Colonic mucosa (tissue), 4 donors: ENCODE measurements at regions not wholly inside any gene's neighbourhood (a gene's known extent, or its start where the extent isn't known, plus 50 kb on each side); places are given as distances from the start of the nearest gene placed in this dataset.

Experiments used
- DNase-seq: peaks from one replicate; pipeline ENCODE4 v3.0.0-alpha.2; 2020
- H3K27ac ChIP-seq: fragments of 200-600 bp; one replicate; pipeline ENCODE4 v1.8.0; 2021
- H3K27me3 ChIP-seq: fragments of 200-600 bp; one replicate; pipeline ENCODE4 v1.8.0; 2021
- H3K36me3 ChIP-seq: fragments of 200-600 bp; one replicate; pipeline ENCODE4 v1.8.0; 2021
- H3K4me1 ChIP-seq: fragments of 200-600 bp; one replicate; pipeline ENCODE4 v1.8.0; 2021; ENCODE audit warnings: mild to moderate bottlenecking
- H3K4me3 ChIP-seq: fragments of 200-600 bp; one replicate; pipeline ENCODE4 v1.8.0; 2021
- H3K9ac ChIP-seq, 2 donors: one replicate each; pipeline ENCODE4 v1.7.0; 2013; ENCODE audit warnings: control low read depth in 2 of 2, low read depth in 2 of 2, low read length in 2 of 2
- H3K9me3 ChIP-seq: fragments of 200-600 bp; one replicate; pipeline ENCODE4 v1.8.0; 2021
- intact Hi-C: fragments of 100-400 bp; cut with DNase I; formaldehyde crosslinking; loops from one replicate; pipeline ENCODE4 v1.14.1; 2022
- TF ChIP-seq, protein P1 (sequence below): fragments of 200-600 bp; IDR thresholded peaks from one replicate; pipeline ENCODE4 v1.8.0; 2022; ENCODE audit warnings: antibody characterized with exemption, mild to moderate bottlenecking
- donor health status: healthy.
- donor health status: DM: no; HTN: no; CAD: no.
- donor health status: DM: no; HTN: no; CAD: no.

DNA sequence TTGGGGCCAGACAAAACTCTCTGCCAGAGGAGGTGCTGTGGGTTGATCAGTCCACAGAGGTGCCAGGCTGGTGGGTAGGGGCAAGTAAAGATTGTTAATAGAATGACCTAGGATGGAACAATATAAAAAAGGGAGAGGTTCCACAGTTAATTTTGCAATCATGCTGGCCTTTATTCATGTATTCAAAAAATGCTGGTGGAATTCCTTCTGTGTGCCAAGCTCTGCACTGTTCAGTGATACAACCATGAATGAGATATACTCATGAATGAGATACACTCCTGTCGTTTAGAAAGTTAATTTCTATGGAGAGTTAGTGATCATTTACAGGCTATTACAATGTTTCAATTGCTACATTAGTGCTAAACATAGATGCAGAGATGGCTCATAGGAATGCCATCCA lies 252.6 kb upstream of the RMST start:
- Histone ChIP-seq H3K9me3 (no peaks in the 10 kb centered on the region), H3K4me3 (no peak overlapping the region), H3K4me1 (no peaks in the 10 kb centered on the region), H3K9ac (no peak overlapping the region), H3K36me3 (no peaks in the 10 kb centered on the region), H3K27ac (no peak overlapping the region), H3K27me3 (no peaks in the 10 kb centered on the region)
- intact Hi-C loops: no loop called here
- TF ChIP-seq, protein P1, sequence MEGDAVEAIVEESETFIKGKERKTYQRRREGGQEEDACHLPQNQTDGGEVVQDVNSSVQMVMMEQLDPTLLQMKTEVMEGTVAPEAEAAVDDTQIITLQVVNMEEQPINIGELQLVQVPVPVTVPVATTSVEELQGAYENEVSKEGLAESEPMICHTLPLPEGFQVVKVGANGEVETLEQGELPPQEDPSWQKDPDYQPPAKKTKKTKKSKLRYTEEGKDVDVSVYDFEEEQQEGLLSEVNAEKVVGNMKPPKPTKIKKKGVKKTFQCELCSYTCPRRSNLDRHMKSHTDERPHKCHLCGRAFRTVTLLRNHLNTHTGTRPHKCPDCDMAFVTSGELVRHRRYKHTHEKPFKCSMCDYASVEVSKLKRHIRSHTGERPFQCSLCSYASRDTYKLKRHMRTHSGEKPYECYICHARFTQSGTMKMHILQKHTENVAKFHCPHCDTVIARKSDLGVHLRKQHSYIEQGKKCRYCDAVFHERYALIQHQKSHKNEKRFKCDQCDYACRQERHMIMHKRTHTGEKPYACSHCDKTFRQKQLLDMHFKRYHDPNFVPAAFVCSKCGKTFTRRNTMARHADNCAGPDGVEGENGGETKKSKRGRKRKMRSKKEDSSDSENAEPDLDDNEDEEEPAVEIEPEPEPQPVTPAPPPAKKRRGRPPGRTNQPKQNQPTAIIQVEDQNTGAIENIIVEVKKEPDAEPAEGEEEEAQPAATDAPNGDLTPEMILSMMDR: no peak
- DNase-seq: no peak

DNA sequence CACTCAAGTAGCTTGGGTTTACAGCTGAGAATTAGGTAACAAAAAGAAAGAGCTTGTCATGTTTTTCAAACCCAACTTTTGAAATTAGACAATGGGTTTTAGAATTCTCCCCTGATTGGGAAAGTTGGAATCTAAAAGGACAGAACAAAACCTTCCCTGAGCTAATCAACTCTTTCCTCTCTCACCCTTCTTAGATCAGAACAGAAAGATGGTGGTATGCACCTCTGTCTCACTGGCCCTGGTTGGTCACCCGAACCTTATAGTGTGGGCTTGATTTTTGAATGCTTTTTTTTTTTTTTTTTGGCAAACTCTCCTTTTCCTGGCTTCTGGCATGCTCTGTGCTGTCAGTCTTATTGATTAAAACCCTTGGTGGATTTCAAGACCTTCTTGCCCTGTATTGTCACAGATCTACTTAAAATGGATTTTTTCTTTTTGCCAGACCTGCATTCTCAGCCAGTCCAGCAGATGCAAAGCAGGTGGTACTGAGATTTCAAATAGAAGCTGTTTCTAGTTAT lies 251.1 kb upstream of the RMST start:
- no peaks in the 10 kb centered on the region for H3K27me3 ChIP-seq
- TF ChIP-seq, protein P1: no peak
- intact Hi-C loops: no loop called here
- no peaks in the 10 kb centered on the region for H3K4me1 ChIP-seq
- H3K27ac ChIP-seq: no peak overlapping the region
- no peak for DNase-seq
- H3K9ac ChIP-seq: no peak overlapping the region
- no peak overlapping the region for H3K4me3 ChIP-seq
- no peaks in the 10 kb centered on the region for H3K9me3 ChIP-seq
- no peaks in the 10 kb centered on the region for H3K36me3 ChIP-seq

DNA sequence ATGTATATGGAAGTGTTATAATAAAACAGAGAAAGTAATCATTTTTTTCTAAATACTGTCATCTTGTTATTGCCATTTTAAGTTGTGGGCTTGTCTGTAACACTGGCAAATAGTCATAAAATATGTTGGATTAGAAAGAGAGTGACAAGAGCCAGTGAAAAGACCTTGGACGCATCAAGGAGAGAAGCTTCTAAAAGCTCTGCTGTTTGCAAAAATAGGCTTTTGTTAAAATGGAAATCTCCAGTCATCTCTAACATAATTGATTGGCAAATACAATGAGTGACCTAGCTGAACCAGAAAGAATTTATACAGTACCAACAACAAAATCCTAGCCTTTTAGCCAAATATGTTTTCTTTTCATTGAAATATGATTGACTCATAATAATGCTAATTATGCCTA lies 245.8 kb upstream of the RMST start:
- Histone ChIP-seq H3K4me1 (no peaks in the 10 kb centered on the region), H3K27me3 (no peaks in the 10 kb centered on the region), H3K4me3 (no peak overlapping the region), H3K36me3 (no peaks in the 10 kb centered on the region), H3K27ac (no peak overlapping the region), H3K9ac (no peak overlapping the region), H3K9me3 (no peaks in the 10 kb centered on the region)
- TF ChIP-seq, protein P1: no peak
- intact Hi-C loops: no loop called here
- no peak for DNase-seq

DNA sequence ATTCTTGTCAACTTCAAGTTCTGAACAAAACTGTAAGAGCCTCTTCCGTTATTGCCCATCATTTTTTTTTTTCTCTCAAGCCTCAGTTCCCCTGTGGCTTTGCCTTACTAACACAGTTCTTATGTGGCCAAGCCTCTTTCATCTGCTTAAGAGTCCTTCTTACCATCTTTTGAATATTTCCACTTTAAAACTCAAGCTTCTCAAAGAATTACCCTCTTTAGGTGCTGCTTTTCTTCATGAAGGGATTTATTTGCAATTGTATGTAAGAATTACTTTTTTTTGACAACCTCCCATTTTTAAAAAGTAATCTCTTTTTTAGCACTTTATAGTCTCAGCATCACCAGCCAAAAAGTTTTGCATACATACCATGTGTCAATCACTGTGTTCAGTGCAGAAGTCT lies 240.2 kb upstream of the RMST start:
- TF ChIP-seq, protein P1: no peak
- Histone ChIP-seq H3K36me3 (no peaks in the 10 kb centered on the region), H3K9me3 (no peaks in the 10 kb centered on the region), H3K27ac (no peak overlapping the region), H3K4me1 (no peaks in the 10 kb centered on the region), H3K27me3 (no peaks in the 10 kb centered on the region), H3K4me3 (no peak overlapping the region), H3K9ac (no peak overlapping the region)
- intact Hi-C loops: no loop called here
- no peak for DNase-seq

DNA sequence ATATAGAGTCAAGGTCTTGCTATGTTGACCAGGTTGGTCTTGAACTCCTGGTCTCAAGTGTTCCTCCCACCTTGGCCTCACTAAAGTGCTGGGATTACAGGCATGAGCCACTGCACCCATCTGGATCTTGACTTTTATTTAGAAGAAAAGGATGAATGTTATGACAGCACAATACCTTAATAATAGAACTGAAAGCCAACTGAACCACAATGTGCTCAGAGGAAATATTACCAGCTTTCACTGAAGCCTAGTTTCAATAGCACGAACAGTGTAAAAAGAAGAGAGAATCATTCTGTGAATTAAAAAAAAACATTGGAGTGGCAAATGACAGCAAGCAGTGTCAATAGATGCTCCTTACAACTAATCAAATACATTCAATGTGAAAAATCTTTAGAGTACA lies 239.2 kb upstream of the RMST start:
- Histone ChIP-seq H3K9ac (no peak overlapping the region), H3K4me3 (no peak overlapping the region), H3K4me1 (no peaks in the 10 kb centered on the region), H3K9me3 (no peaks in the 10 kb centered on the region), H3K27me3 (no peaks in the 10 kb centered on the region), H3K36me3 (no peaks in the 10 kb centered on the region), H3K27ac (no peak overlapping the region)
- intact Hi-C loops: no loop called here
- TF ChIP-seq, protein P1: no peak
- no peak for DNase-seq

DNA sequence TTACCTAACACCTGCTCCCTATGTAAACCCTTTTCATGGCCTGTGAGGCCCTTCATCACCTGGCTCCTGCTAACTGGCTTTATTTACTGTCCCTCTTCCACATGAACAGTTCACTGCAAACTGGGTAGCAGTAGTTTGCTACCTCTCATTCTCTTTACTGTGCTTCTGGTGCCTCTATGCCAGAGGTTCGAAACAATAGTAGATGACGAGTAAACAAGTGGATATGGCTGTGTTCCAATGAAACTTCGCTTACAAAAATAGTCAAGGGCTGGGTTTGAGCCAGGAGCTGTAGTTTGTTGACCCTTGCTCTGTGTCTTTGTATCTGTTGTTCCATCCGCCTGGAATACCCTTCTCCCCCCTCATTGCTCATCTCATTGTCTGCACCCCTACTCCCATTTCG lies 233.6 kb upstream of the RMST start:
- no peak overlapping the region for H3K9ac ChIP-seq
- no peak overlapping the region for H3K4me3 ChIP-seq
- no peaks in the 10 kb centered on the region for H3K36me3 ChIP-seq
- H3K27ac ChIP-seq: no peak overlapping the region
- H3K9me3 ChIP-seq: no peaks in the 10 kb centered on the region
- intact Hi-C loops: no loop called here
- TF ChIP-seq, protein P1: no peak
- no peaks in the 10 kb centered on the region for H3K4me1 ChIP-seq
- DNase-seq: no peak
- H3K27me3 ChIP-seq: no peaks in the 10 kb centered on the region
